B cell (primary cell): ENCODE measurements at regions not wholly inside any gene's neighbourhood (a gene's known extent, or its start where the extent isn't known, plus 50 kb on each side); places are given as distances from the start of the nearest gene placed in this dataset.

Source experiments
- ATAC-seq: fragments of 200-7000 bp; cut with Tn5 transposase; one replicate; pipeline ENCODE4 v1.10.0; 2021; ENCODE audit warnings: low read depth, mild to moderate bottlenecking, moderate number of reproducible peaks, moderate library complexity
- CTCF ChIA-PET: fragments of 350-600 bp; sonication (Branson Sonifier 250); formaldehyde crosslinking; loops from one replicate; lab custom pipeline; 2021; ENCODE audit warnings: antibody characterized with exemption, inconsistent platforms; lab: Charles Lee
- POLR2A ChIA-PET: fragments of 350-600 bp; sonication (Branson Sonifier 250); formaldehyde crosslinking; loops from one replicate; lab custom pipeline; 2021; ENCODE audit warnings: antibody characterized with exemption; lab: Charles Lee
- DNase-seq: peaks from one replicate; pipeline ENCODE4 v3.0.0; 2013
- H2AFZ ChIP-seq: 2 replicates; pipeline ENCODE4 v1.6.1; 2012; ENCODE audit warnings: mild to moderate bottlenecking, low read depth, low read length; ENCODE audit not compliant: insufficient read depth, poor library complexity, severe bottlenecking
- H3K27ac ChIP-seq, 2 donors: 1 replicate in 1 of 2; 2 replicates in 1 of 2; pipeline ENCODE4 v1.5.1; 2012 to 2013; ENCODE audit warnings: low read length in 2 of 2, mild to moderate bottlenecking in 2 of 2, moderate library complexity in 1 of 2
- H3K27me3 ChIP-seq, 4 experiments: fragments of 200-600 bp in 1 of 4; sonication (generic) in 1 of 4; replicated peaks in 1 of 4; 1 replicate in 2 of 4; 2 replicates in 2 of 4; pipeline versions ENCODE4 v1.6.1 to v1.7.0; 2013 to 2016; ENCODE audit warnings: low read length in 3 of 4, mild to moderate bottlenecking in 2 of 4, mixed read lengths in 1 of 4, moderate library complexity in 1 of 4; ENCODE audit not compliant: insufficient read depth in 4 of 4, control insufficient read depth in 3 of 4; ENCODE audit errors: control extremely low read depth in 1 of 4
- H3K36me3 ChIP-seq, 2 experiments: replicated peaks in 1 of 2; 1 replicate in 1 of 2; 2 replicates in 1 of 2; pipeline versions ENCODE4 v1.6.1 to v1.7.1; 2013; ENCODE audit warnings: low read length in 1 of 2; ENCODE audit not compliant: insufficient read depth in 2 of 2, control insufficient read depth in 1 of 2; ENCODE audit errors: control extremely low read depth in 1 of 2, extremely low read depth in 1 of 2
- H3K4me1 ChIP-seq, 2 donors: fragments of 200-600 bp in 1 of 2; sonication (generic) in 1 of 2; 1 replicate in 1 of 2; 2 replicates in 1 of 2; pipeline versions ENCODE4 v1.5.1 to v1.6.1; 2013 to 2017; ENCODE audit warnings: low read length in 2 of 2; ENCODE audit not compliant: control insufficient read depth in 2 of 2, insufficient read depth in 2 of 2
- H3K4me2 ChIP-seq: replicated peaks from 2 replicates; pipeline ENCODE3; 2012; ENCODE audit warnings: mild to moderate bottlenecking, low read depth, low read length; ENCODE audit not compliant: poor library complexity, severe bottlenecking
- H3K4me3 ChIP-seq, 5 experiments: fragments of 200-600 bp in 1 of 5; sonication (generic) in 1 of 5; 1 replicate in 3 of 5; 2 replicates in 2 of 5; pipeline versions ENCODE4 v1.5.1 to v1.7.0; 2011 to 2016; ENCODE audit warnings: low read length in 4 of 5, mild to moderate bottlenecking in 4 of 5, low read depth in 2 of 5, control low read depth in 1 of 5, moderate library complexity in 1 of 5; ENCODE audit not compliant: insufficient read depth in 1 of 5; ENCODE audit errors: control extremely low read depth in 1 of 5, extremely low read depth in 1 of 5
- H3K79me2 ChIP-seq: fragments of 200-600 bp; sonication (generic); one replicate; pipeline ENCODE4 v1.6.0; 2016; ENCODE audit warnings: low read length; ENCODE audit not compliant: control insufficient read depth, insufficient read depth
- H3K9ac ChIP-seq: fragments of 200-600 bp; sonication (generic); 2 replicates; pipeline ENCODE4 v1.6.1; 2017; ENCODE audit warnings: mild to moderate bottlenecking, low read length, moderate library complexity
- H3K9me3 ChIP-seq, 3 donors: one replicate each; pipeline versions ENCODE4 v1.6.1 to v1.7.1; 2013; ENCODE audit warnings: low read length in 2 of 3; ENCODE audit not compliant: control insufficient read depth in 2 of 3, insufficient read depth in 1 of 3; ENCODE audit errors: control extremely low read depth in 1 of 3
- H4K20me1 ChIP-seq: 2 replicates; pipeline ENCODE4 v1.6.0; 2012; ENCODE audit warnings: mild to moderate bottlenecking, low read length; ENCODE audit not compliant: insufficient read depth, control insufficient read depth, poor library complexity, severe bottlenecking
- H3K27ac Mint-ChIP-seq: one replicate; pipeline ENCODE4 v1.8.0; 2021; ENCODE audit warnings: mixed read lengths
- H3K27me3 Mint-ChIP-seq: one replicate; pipeline ENCODE4 v1.8.0; 2021; ENCODE audit warnings: mixed read lengths
- H3K4me1 Mint-ChIP-seq: one replicate; pipeline ENCODE4 v1.8.0; 2021; ENCODE audit warnings: mixed read lengths
- H3K4me3 Mint-ChIP-seq: one replicate; pipeline ENCODE4 v1.8.0; 2021; ENCODE audit warnings: mixed read lengths
- H3K9me3 Mint-ChIP-seq: one replicate; pipeline ENCODE4 v1.8.0; 2022; ENCODE audit warnings: mixed read lengths; ENCODE audit not compliant: insufficient read depth
- EZH2 ChIP-seq: IDR thresholded peaks from 2 replicates; pipeline ENCODE4 v1.6.1; 2012; ENCODE audit warnings: borderline replicate concordance, low read depth, mild to moderate bottlenecking, moderate library complexity, low read length; ENCODE audit not compliant: insufficient read depth, poor library complexity, severe bottlenecking
- WGBS: methylation state at CpG from one replicate; pipeline ENCODE4 v1.1.5; 2013; ENCODE audit warnings: missing lambda C conversion rate; ENCODE audit not compliant: insufficient coverage; 5-methylcytosine and 5-hydroxymethylcytosine counted together
- intact Hi-C: fragments of 100-400 bp; cut with micrococcal nuclease; formaldehyde crosslinking; loops from one replicate; pipeline ENCODE4 v1.10.0; 2022
- TF ChIP-seq, protein P1 (sequence below): fragments of 200-600 bp; IDR thresholded peaks from one replicate; pipeline ENCODE4 v1.8.0; 2022; ENCODE audit warnings: antibody characterized with exemption, mild to moderate bottlenecking

DNA sequence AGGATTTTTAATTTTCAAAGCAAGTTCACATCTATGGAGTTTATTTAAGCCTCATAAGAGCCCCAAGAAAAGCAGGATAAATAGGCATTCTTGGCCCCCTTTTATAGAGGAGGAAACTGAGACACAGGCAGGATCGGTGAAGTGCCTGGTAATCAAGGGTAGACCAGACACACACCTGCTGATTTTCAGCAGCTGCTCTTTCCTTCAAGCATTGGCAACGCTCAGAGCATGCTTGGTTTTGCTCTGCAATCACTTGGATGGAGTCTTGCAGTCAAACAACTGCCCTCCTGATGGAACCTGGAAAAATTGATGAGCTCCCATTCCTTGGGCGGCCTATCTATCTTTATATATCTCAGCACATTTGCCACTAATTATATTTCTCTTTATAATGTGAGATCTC lies 478.9 kb upstream of the CAMK1G start:
- no peaks in the 10 kb centered on the region for H3K9me3 Mint-ChIP-seq
- H3K4me2 ChIP-seq = no peak overlapping the region
- H3K79me2 ChIP-seq = no peaks in the 10 kb centered on the region
- H3K27me3 Mint-ChIP-seq = peaks cover 6% of the 10 kb centered on the region
- no peak overlapping the region for H3K27ac Mint-ChIP-seq
- no peak overlapping the region for H3K4me3 ChIP-seq
- no peaks in the 10 kb centered on the region for H3K4me1 Mint-ChIP-seq
- ChIA-PET POLR2A (no interaction called here), CTCF (no interaction called here)
- no peak overlapping the region for H3K9ac ChIP-seq
- intact Hi-C loops = no loop called here
- 73% methylated on average over 2 of the region's 3 CpGs for WGBS
- H3K36me3 ChIP-seq = no peaks in the 10 kb centered on the region
- H3K27ac ChIP-seq = no peak overlapping the region
- no peaks in the 10 kb centered on the region for H3K27me3 ChIP-seq
- peaks cover 0 to 4% (median 0%) of the 10 kb centered on the region in 3 donors for H3K9me3 ChIP-seq
- no peak overlapping the region for H3K4me3 Mint-ChIP-seq
- TF ChIP-seq, protein P1, sequence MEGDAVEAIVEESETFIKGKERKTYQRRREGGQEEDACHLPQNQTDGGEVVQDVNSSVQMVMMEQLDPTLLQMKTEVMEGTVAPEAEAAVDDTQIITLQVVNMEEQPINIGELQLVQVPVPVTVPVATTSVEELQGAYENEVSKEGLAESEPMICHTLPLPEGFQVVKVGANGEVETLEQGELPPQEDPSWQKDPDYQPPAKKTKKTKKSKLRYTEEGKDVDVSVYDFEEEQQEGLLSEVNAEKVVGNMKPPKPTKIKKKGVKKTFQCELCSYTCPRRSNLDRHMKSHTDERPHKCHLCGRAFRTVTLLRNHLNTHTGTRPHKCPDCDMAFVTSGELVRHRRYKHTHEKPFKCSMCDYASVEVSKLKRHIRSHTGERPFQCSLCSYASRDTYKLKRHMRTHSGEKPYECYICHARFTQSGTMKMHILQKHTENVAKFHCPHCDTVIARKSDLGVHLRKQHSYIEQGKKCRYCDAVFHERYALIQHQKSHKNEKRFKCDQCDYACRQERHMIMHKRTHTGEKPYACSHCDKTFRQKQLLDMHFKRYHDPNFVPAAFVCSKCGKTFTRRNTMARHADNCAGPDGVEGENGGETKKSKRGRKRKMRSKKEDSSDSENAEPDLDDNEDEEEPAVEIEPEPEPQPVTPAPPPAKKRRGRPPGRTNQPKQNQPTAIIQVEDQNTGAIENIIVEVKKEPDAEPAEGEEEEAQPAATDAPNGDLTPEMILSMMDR = no peak
- TF ChIP-seq EZH2 = no peak
- no peak for DNase-seq
- ATAC-seq = no peak
- no peaks in the 10 kb centered on the region for H4K20me1 ChIP-seq
- H3K4me1 ChIP-seq = no peaks in the 10 kb centered on the region
- no peak overlapping the region for H2AFZ ChIP-seq

DNA sequence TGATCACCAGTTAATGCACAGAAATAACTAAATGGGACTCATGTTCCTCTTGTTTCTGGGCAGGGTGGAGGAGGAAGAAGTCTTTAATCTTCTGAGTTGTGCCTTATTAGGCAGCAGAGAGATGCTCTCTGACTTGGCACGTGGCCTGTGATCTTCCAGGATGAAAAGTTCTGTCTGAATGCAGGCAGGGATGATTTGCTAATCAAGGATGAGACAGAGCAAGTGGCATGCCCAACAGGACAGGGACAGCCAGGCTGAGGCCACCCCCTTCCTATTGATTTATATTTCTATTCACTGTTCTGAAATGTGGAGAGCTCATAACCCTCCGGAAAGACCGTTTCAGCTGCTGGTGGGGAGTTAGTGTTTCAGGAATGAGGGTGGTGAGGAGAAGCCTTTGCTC lies 477.8 kb upstream of the CAMK1G start:
- no peak overlapping the region for H3K27ac ChIP-seq
- no peak overlapping the region for H3K4me2 ChIP-seq
- H3K36me3 ChIP-seq = no peaks in the 10 kb centered on the region
- WGBS = 60% methylated on average over 1 of the region's 3 CpGs
- no peak overlapping the region for H3K4me3 ChIP-seq
- Mint-ChIP-seq H3K4me3 (no peak overlapping the region), H3K27me3 (peaks cover 8% of the 10 kb centered on the region), H3K9me3 (no peaks in the 10 kb centered on the region), H3K27ac (no peak overlapping the region), H3K4me1 (no peaks in the 10 kb centered on the region)
- no peaks in the 10 kb centered on the region for H3K79me2 ChIP-seq
- no peak for DNase-seq
- no peaks in the 10 kb centered on the region for H3K27me3 ChIP-seq
- no peaks in the 10 kb centered on the region for H4K20me1 ChIP-seq
- H3K4me1 ChIP-seq = no peaks in the 10 kb centered on the region
- intact Hi-C loops = no loop called here
- CTCF ChIA-PET = no interaction called here
- H3K9me3 ChIP-seq = peaks cover 0 to 4% (median 0%) of the 10 kb centered on the region in 3 donors
- H2AFZ ChIP-seq = no peak overlapping the region
- no peak for ATAC-seq
- no peak for TF ChIP-seq EZH2
- TF ChIP-seq, protein P1 = no peak
- POLR2A ChIA-PET = no interaction called here
- no peak overlapping the region for H3K9ac ChIP-seq
